ENCODE measurements at regions not wholly inside any gene's neighbourhood (a gene's known extent, or its start where the extent isn't known, plus 50 kb on each side); places are given as distances from the start of the nearest gene placed in this dataset.

DNA sequence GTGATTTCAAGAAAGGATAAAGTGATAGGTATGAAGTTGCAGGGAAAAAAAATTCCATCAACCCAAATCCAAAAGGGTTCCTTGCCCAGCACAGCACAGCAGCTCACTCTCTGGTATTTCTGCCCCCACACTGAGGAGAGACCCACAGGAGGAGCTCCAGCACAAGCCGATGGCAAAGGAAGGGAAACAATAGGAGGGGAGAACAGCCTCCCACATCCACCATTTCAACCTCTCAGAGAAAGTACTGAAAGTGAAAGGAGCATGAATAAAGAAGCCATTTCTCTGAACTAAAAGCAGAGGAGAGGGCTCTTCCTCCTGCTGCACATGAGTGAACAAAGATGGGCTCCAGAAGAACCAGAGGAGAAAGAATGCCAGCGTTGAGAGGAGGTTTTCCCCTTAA is 54.9 kb upstream of the ZSWIM6 start:
- no peak for TF ChIP-seq POLR2A (IDR thresholded peaks at IDR 0.05)
- TF ChIP-seq POLR2AphosphoS5 (IDR thresholded peaks at IDR 0.05), result no peak
